T-helper 17 cell (primary cell): ENCODE measurements at regions not wholly inside any gene's neighbourhood (a gene's known extent, or its start where the extent isn't known, plus 50 kb on each side); places are given as distances from the start of the nearest gene placed in this dataset.

Experiments
- ATAC-seq: fragments of 150-1000 bp; cut with Tn5 transposase; 2 replicates; pipeline ENCODE4 v1.10.0; 2021; ENCODE audit warnings: mild to moderate bottlenecking, moderate library complexity
- DNase-seq, 3 donors: peaks; one replicate each; pipeline versions ENCODE4 v3.0.0 to v3.0.0-alpha.2; 2020 to 2021
- H3K9me3 ChIP-seq: one replicate; pipeline ENCODE4 v1.7.0; 2013; ENCODE audit warnings: low read length, mild to moderate bottlenecking; ENCODE audit not compliant: control insufficient read depth, poor library complexity, severe bottlenecking
- H3K27ac Mint-ChIP-seq: one replicate; pipeline ENCODE4 v1.8.0; 2022; ENCODE audit warnings: mild to moderate bottlenecking, moderate library complexity, mixed read lengths
- H3K27me3 Mint-ChIP-seq: one replicate; pipeline ENCODE4 v1.8.0; 2022; ENCODE audit warnings: mixed read lengths
- H3K36me3 Mint-ChIP-seq: one replicate; pipeline ENCODE4 v1.8.0; 2022; ENCODE audit warnings: low read depth, mixed read lengths
- H3K4me1 Mint-ChIP-seq: one replicate; pipeline ENCODE4 v1.8.0; 2022; ENCODE audit warnings: mild to moderate bottlenecking, mixed read lengths
- H3K4me3 Mint-ChIP-seq: one replicate; pipeline ENCODE4 v1.8.0; 2022; ENCODE audit warnings: mild to moderate bottlenecking, moderate library complexity, mixed read lengths

GRCh38 chr11:15873501-15873900 lies 482.8 kb downstream of the SOX6 start:
- no peaks in the 10 kb centered on the region for H3K4me1 Mint-ChIP-seq
- no peak overlapping the region for H3K27ac Mint-ChIP-seq
- DNase-seq (no peak), ATAC-seq (no peak)
- no peaks in the 10 kb centered on the region for H3K36me3 Mint-ChIP-seq
- H3K27me3 Mint-ChIP-seq = no peaks in the 10 kb centered on the region
- H3K9me3 ChIP-seq = no peaks in the 10 kb centered on the region
- H3K4me3 Mint-ChIP-seq = no peak overlapping the region

GRCh38 chr11:15874704-15875103 lies 481.6 kb downstream of the SOX6 start:
- H3K4me3 Mint-ChIP-seq = no peak overlapping the region
- H3K36me3 Mint-ChIP-seq = no peaks in the 10 kb centered on the region
- no peak overlapping the region for H3K27ac Mint-ChIP-seq
- H3K9me3 ChIP-seq = no peaks in the 10 kb centered on the region
- ATAC-seq (no peak), DNase-seq (no peak)
- H3K27me3 Mint-ChIP-seq = no peaks in the 10 kb centered on the region
- no peaks in the 10 kb centered on the region for H3K4me1 Mint-ChIP-seq

DNA sequence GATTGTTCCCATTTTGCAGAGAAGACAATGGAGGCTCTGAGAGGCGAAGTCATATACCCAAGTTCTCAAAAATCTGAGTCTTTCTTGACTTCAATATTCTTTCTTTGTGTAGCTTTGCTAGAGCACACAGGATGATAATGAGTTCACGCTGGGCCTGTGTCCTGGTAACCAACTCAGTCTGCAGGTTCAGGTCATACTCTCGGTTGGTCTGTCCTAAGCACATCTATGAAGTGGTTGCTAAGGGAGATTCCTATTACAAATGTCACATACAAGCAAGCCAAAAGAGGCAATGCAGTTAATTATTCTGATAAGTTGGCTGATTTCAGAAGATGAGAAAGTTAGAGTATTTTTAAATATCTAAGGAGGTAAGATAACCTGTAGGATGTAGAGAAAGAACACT lies 481.0 kb downstream of the SOX6 start:
- Mint-ChIP-seq H3K27me3 (no peaks in the 10 kb centered on the region), H3K4me1 (no peaks in the 10 kb centered on the region)

DNA sequence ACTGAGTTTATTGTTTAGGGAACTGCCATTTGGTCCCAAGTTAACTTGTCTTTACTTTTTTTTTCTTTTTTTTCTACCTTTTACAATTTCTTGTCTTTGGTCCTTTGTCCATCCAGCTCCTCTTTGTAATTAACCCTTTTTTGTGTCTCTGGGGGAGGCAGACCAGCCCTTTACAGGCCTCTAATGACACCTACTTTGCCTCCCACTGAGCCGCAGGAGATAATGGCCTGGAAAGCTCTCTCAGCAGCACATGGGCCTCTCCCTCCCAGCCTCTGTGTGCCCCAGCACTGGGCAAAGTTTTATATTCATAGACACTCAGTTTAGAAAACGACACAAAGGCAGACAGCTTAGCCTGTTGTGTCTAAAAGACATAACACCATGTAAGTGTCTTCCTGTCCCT lies 480.4 kb downstream of the SOX6 start:
- DNase-seq = no peak
- Mint-ChIP-seq H3K27ac (no peak overlapping the region), H3K27me3 (peaks cover 3% of the 10 kb centered on the region), H3K4me1 (no peaks in the 10 kb centered on the region), H3K4me3 (no peak overlapping the region), H3K36me3 (no peaks in the 10 kb centered on the region)
- H3K9me3 ChIP-seq = no peaks in the 10 kb centered on the region
- no peak for ATAC-seq

More for the DNA sequence above, 481.0 kb downstream of the SOX6 start:
- ATAC-seq (no peak), DNase-seq (no peak)
- H3K4me3 Mint-ChIP-seq = no peak overlapping the region
- no peaks in the 10 kb centered on the region for H3K9me3 ChIP-seq
- H3K36me3 Mint-ChIP-seq = no peaks in the 10 kb centered on the region
- H3K27ac Mint-ChIP-seq = no peak overlapping the region

DNA sequence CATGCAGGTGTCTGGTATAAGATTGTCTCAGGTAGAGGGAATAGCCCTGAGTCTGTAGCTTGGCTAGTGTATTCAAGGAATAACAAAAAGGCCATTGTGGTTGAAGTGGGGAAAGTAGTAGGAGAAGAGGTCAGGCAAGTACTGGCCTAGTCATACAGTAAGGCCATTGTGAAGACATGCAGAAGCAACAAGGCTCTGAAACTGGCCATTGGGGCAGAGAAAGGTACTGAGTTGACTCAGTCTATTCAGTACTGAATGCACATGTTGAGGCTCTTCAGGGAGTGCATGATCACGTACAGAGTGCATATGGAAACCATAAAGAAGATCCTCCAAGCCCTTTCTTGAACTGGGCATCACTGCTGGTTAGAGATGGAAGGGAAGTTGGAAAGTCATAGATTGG lies 477.6 kb downstream of the SOX6 start:
- ATAC-seq = no peak
- Mint-ChIP-seq H3K4me1 (no peaks in the 10 kb centered on the region), H3K36me3 (no peaks in the 10 kb centered on the region), H3K27ac (no peak overlapping the region), H3K27me3 (peaks cover 14% of the 10 kb centered on the region), H3K4me3 (no peak overlapping the region)
- no peaks in the 10 kb centered on the region for H3K9me3 ChIP-seq
- DNase-seq = no peak

- Mint-ChIP-seq H3K4me1 (no peaks in the 10 kb centered on the region), H3K36me3 (no peaks in the 10 kb centered on the region), H3K27me3 (peaks cover 19% of the 10 kb centered on the region), H3K27ac (no peak overlapping the region), H3K4me3 (no peak overlapping the region)
- ATAC-seq (no peak), DNase-seq (no peak)
- no peaks in the 10 kb centered on the region for H3K9me3 ChIP-seq
Measured at GRCh38 chr11:15880291-15880690, 476.1 kb downstream of the SOX6 start.

- no peaks in the 10 kb centered on the region for H3K9me3 ChIP-seq
- Mint-ChIP-seq H3K27me3 (peaks cover 36% of the 10 kb centered on the region), H3K4me1 (no peaks in the 10 kb centered on the region), H3K27ac (no peak overlapping the region), H3K36me3 (no peaks in the 10 kb centered on the region), H3K4me3 (no peak overlapping the region)
- ATAC-seq (no peak), DNase-seq (no peak)
Measured at GRCh38 chr11:15882876-15883454, 473.4 kb downstream of the SOX6 start.

DNA sequence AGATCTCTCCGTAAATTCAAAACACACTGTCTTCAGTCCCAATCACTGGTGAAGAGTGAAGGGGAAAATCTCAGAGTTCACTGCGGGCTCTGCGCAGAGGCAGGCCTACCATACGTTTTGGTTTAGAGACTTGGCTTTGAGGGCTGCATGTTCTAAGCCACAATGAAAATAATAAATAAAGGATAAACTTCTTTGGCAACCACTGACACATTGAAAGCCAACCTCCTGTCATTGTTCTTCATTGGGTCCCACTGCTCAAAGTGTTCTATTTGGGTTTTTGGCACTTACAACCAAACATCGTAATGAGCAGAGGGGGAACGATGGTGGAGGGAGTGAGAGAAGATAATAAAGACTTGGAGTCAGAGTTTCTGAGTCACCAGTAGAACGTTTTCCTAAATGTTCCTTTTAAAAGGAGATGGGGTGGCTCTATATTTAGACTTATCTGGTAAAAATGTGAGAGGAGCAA lies 472.9 kb downstream of the SOX6 start:
- DNase-seq (no peak), ATAC-seq (no peak)
- no peaks in the 10 kb centered on the region for H3K4me1 Mint-ChIP-seq
- no peak overlapping the region for H3K27ac Mint-ChIP-seq
- no peaks in the 10 kb centered on the region for H3K36me3 Mint-ChIP-seq
- H3K27me3 Mint-ChIP-seq = peaks cover 36% of the 10 kb centered on the region
- H3K9me3 ChIP-seq = no peaks in the 10 kb centered on the region
- H3K4me3 Mint-ChIP-seq = no peak overlapping the region

DNA sequence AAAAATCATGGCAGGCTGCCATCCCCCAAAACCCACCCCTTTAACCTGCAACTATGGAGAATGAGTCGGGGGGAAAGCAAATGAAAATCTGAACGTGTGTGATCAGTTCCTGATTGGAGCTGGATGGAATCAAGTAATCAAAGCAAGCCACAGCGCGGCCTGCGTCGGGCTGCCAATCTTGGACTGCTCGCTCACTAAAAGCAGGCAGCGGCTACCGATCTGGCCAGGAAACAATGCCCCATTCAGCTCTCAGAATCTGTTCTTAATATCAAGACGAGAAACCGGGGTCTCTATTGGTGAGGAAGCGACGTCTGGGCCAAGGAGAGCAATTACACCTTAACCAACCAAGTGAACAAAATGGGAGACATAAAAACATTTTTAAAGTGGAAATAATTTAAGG lies 472.2 kb downstream of the SOX6 start:
- Mint-ChIP-seq H3K4me1 (no peaks in the 10 kb centered on the region), H3K4me3 (no peak overlapping the region), H3K27ac (no peak overlapping the region), H3K36me3 (no peaks in the 10 kb centered on the region), H3K27me3 (peaks cover 42% of the 10 kb centered on the region)
- DNase-seq = no peak
- H3K9me3 ChIP-seq = no peaks in the 10 kb centered on the region
- ATAC-seq = no peak

DNA sequence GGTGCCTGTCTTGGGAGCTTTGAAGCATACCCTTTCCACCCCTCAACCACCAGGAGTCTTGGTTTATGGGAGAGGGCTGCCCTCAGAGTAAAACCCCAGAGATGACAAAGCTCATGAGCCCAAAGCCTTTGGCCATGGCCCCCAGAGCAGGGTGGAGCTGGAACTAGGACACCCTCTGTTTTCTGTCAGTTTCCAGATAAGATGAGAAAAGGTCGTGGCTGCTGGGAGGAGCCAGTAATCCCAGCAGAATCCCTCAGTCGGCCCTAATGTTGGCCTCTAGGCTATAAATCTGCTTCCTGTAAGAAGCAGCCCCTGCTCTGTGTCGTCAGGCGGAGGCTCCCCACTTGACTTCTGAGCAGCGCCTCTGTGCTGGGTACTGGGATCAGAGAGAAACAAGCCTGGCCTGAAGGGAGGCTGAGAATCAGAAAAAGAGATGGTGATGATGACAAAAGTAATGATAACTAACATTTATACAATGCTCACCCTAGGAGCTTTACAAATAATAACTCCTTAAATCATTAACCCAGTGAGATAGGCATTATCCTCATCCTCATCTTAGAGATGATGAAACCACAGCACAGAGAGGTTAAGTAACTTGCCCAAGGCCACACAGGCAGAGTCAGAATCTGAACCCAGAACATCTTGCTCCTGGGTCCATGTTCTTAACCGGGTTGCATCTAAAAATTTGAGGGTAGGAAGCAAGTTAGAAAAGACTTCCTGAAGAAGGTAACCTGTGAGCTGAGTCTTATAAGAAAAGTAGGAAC lies 471.4 kb downstream of the SOX6 start:
- H3K27me3 Mint-ChIP-seq = peaks cover 44% of the 10 kb centered on the region
- no peak overlapping the region for H3K27ac Mint-ChIP-seq
- no peak for DNase-seq
- H3K4me1 Mint-ChIP-seq = no peaks in the 10 kb centered on the region
- H3K4me3 Mint-ChIP-seq = no peak overlapping the region
- ATAC-seq = no peak
- H3K9me3 ChIP-seq = no peaks in the 10 kb centered on the region
- no peaks in the 10 kb centered on the region for H3K36me3 Mint-ChIP-seq

- Mint-ChIP-seq H3K4me3 (no peak overlapping the region), H3K27ac (no peak overlapping the region)
- no peak for ATAC-seq
Measured at GRCh38 chr11:15885854-15886253, 470.5 kb downstream of the SOX6 start.

DNA sequence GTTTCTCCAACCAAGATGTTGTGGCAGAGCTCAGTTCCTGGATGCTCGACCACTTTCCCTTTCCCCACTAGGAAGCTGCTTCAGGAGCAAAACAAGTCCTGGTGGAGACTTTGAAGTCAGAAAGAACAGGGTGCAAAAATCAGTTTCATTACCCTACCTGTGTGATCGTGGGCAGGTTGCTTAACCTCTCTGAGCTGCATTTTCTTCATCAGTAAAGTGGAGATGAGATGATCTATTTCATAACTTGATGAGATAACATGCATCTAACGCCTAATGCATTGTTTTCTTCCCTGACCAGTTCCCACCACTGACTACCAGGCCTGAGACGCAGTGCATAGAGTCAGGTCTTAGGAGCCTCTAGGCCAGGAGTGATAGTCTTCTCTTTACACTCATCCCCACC lies 470.0 kb downstream of the SOX6 start:
- H3K4me1 Mint-ChIP-seq = peaks cover 2% of the 10 kb centered on the region
- no peak overlapping the region for H3K27ac Mint-ChIP-seq
- DNase-seq (no peak), ATAC-seq (no peak)
- H3K9me3 ChIP-seq = no peaks in the 10 kb centered on the region
- H3K4me3 Mint-ChIP-seq = no peak overlapping the region
- H3K27me3 Mint-ChIP-seq = peaks cover 45% of the 10 kb centered on the region
- no peaks in the 10 kb centered on the region for H3K36me3 Mint-ChIP-seq

More at GRCh38 chr11:15885854-15886253, 470.5 kb downstream of the SOX6 start:
- H3K36me3 Mint-ChIP-seq = no peaks in the 10 kb centered on the region
- H3K4me1 Mint-ChIP-seq = peaks cover 2% of the 10 kb centered on the region
- H3K27me3 Mint-ChIP-seq = peaks cover 48% of the 10 kb centered on the region
- no peak for DNase-seq
- no peaks in the 10 kb centered on the region for H3K9me3 ChIP-seq

- peaks cover 45% of the 10 kb centered on the region for H3K27me3 Mint-ChIP-seq
Measured at GRCh38 chr11:15886866-15887265, 469.5 kb downstream of the SOX6 start.

More at GRCh38 chr11:15886866-15887265, 469.5 kb downstream of the SOX6 start:
- H3K4me1 Mint-ChIP-seq = peaks cover 2% of the 10 kb centered on the region
- ATAC-seq (no peak), DNase-seq (no peak)
- no peaks in the 10 kb centered on the region for H3K36me3 Mint-ChIP-seq
- no peak overlapping the region for H3K27ac Mint-ChIP-seq
- no peaks in the 10 kb centered on the region for H3K9me3 ChIP-seq
- no peak overlapping the region for H3K4me3 Mint-ChIP-seq
